GM21717 (cell line): ENCODE measurements at regions not wholly inside any gene's neighbourhood (a gene's known extent, or its start where the extent isn't known, plus 50 kb on each side); places are given as distances from the start of the nearest gene placed in this dataset.
A peak's percentile ranks its signal among the peaks of the same experiment; 100 is the strongest.

Experiments used
- ATAC-seq: cut with Tn5 transposase; IDR thresholded peaks from one replicate; pipeline ENCODE4 v1.9.1; 2021; ENCODE audit warnings: mild to moderate bottlenecking, moderate library complexity; ENCODE audit not compliant: unreplicated experiment

DNA sequence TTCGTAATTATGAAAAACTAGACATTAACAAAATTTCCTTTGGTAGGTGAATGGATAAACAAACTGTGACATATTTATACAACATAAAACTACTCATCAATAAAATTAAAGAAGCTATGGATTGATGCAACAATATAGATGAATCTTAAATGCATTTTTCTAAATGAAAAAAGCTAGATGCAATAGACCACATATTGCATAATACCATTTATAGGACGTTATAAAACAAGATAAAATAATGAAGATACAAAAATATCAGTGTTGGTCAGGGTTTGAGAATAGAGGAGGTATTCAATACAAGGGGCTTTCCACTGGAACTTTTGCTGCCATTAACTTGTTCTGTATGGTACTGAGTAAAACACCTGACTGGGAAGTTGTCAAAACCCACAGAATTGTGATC, 314.4 kb downstream of the GRB14 start:
- no peak for ATAC-seq

DNA sequence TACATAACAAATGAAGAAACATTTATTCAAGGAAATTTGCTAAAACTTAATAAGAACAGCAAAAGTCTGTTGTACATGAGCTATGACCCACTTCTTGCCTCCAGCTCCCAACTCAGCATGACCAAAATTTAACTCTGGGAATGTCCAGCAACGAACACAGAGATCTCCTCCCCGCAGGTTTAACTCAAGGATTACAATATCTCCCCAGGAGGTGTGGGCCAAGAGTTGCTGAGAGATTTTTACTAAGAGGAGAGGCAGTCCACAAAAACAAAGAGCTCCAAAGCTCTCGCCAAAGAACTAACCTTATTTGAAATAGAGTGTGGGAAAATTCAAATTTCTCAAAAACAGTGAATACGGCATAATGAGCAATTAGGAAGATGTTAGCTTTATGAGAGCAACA, 318.5 kb downstream of the GRB14 start:
- no peak for ATAC-seq

DNA sequence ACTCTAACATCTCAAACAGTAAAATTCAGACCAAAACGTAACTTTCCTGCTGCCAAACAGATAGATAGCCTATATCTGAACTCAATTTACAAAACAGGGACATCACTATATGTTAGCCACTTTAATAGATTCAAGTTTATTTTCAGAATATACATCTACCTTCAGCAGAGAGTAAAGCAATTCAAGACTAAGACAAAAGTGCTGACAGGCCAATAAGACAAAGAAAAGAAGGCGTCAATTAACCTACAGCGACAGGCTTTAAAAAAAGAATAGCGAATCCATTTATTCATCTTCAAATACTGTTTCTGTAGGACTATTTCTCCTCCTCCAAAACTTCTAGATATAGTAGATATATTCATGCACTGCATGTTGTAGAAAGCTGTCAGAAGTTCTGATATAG, 333.0 kb downstream of the GRB14 start:
- no peak for ATAC-seq

DNA sequence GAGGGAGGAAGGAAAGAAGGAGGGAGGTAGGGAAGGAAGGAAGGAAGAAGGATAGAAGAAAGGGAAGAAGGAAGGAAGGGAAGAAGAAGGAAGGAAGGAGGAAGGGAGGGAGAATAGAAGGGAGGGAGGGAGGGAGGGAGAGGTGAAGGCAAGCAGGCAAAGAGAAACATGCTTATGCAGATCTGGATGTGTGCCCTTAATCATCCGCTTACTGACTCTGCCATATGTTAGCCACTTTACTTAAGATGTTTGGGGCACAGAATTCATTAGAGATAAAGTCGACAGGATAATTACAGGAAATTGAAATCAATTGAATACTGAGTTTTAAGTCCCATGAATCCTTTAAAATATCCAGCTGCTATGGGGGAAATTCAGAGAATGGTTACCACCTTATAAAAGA, 334.2 kb downstream of the GRB14 start:
- ATAC-seq: no peak

DNA sequence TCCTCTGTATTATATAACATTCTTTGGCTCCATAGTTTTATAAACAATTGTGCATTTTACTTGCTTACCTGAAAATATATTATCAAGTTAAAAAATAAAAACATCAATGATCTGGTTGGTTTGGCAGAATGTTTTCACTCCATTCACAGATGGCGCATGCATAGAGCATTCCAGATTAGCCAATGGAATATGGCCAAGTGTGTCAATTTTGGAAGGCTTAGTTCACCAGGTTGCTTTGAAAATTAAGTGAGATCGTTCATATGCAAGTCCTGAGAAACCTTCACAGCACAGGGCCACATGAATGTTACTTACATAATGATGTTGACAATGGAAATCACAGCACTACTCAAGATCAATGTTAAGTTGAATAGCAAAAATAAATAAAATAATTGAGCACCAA, 335.7 kb downstream of the GRB14 start:
- no peak for ATAC-seq

DNA sequence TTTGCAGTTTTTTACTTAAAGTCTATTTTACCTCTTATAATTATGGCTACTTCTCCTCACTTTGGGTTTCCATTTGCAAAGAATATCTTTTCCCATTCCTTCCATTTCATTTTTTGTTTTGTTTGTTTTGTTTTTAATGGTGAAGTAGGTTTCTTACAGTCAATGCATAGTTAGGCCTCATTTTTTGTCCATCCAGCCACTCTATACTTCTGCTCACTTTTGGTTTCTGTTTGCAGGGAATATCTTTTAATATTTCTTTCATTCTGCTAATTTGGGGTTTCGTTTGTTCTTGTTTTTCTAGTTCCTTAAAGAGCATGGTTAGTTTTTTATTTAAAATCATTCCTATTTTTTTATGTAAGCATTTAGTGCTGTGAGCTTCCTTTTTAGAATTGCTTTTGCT, 339.4 kb downstream of the GRB14 start:
- ATAC-seq: no peak

DNA sequence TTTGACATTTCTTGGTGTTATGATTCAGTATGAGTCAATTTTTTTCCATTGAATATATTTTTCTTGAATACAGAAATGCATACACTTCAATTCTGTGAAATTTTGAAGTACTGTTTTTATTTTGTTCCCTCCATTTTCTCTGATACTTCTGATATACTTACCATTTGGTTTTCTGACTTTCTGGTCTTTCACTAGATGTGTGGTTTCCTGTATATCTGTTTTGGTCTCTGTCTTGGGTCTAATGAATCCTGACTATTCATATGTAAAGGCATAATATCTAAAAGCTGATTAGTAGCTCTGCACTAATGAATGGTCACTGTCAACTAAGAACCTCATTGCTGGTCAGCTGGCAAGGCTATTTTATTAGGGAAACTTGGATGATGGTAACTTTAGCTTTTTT, 345.6 kb downstream of the GRB14 start:
- ATAC-seq: no peak

DNA sequence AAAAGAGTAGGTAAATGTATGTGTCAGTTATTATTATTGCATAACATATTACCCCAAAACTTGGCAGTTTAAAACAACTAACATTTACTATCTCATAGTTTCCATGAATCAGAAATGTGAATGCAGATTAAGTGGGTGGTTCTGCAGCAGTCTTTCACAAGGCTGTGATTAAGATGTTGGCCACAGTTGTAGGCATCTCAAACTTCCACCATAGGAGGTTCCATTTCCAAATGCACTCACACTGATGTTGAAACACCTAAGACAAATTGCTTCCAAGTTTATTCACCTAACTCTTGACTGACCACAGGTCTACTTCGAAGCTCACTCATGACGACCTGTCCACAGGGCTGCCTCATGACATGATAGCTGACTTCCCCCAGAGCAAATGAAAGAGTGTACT, 360.8 kb downstream of the GRB14 start:
- ATAC-seq: no peak

DNA sequence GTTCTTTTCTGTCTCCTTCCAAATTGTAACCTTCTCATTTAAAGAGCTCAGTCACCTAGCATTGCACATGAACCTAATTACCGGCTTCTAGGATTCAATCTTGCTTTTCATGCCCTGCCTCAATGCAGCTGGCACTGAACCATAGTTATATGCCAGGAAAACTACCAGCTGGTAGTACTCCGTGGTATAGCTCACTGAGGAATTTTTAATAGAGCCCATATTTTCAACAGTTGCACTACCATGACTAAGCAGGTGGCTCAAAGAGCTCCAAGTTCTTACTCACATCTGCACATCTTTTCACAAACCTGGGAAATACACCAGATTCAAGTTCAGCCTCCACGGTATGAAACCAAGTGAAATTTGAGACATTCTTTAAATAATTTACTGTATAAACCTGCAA, 363.5 kb downstream of the GRB14 start:
- no peak for ATAC-seq

DNA sequence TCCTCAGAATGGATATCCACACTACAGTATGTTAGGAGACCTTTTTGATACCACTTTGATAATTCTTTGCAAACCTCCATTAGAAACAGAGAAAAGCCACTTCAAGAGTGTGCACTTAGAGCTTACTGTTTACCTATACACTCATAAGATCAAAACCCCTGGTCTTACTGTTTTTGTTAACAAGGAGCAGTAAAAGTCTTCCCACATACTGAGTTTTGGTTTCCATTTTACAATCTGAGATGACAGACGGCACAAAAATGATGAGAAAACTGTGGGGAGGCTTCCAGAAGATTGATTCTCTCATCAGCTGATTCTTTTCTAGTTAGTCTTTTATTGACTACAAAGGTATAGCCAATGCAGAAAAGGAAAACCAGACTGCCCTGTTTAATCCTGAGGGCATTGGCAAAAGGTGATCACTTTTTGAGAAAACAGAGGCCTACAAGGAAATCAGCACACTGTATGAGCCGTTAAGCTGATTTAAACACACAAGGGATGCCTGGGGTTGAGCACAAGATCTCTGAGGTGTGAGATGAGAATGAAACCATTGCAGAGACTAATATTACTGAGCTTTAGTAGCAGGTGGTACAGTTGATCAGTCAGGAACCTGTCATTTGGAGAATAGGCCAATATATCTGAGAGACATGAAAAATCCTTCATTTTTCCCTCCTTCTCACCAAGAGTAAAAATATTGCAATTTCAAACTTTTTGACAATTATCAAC, 368.6 kb downstream of the GRB14 start:
- ATAC-seq: peak; percentile 95

DNA sequence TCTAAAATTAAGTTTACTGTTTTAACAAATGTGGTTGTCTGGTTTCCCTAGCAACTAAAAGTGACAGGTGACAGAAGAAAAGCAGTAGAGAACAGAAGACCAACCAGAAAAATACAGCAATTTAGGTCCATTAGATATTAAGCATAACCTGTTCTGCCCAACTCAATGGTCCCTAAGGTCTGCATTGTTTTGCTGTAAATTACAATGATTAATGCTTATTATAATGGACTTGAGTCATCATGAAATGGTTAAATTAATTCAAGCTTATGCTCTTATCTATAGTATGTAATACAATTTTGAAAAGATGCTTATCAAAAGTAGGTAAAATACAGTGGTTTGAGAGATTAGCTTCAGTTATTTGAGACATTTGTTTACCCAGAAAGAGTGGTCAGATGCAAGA, 378.0 kb downstream of the GRB14 start:
- no peak for ATAC-seq

DNA sequence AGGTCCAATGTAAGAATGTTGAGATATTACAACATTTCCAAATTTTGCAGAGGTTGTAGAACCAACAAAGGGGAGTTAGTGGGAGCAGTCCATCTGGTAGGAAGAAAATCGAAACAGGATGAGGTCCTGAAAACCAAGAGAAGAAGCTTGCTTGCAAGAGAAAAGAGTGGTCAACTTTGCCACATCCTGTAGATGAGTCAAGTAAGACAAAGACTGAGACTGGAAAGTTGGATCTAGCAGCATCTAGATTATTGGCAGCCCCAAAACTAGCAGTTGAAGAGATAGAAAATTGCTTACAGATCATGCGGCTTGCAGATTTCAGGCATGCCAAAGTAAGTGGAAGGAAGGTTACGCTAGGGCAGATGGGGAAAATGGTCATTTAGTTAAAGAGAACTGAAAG, 378.9 kb downstream of the GRB14 start:
- ATAC-seq: no peak

DNA sequence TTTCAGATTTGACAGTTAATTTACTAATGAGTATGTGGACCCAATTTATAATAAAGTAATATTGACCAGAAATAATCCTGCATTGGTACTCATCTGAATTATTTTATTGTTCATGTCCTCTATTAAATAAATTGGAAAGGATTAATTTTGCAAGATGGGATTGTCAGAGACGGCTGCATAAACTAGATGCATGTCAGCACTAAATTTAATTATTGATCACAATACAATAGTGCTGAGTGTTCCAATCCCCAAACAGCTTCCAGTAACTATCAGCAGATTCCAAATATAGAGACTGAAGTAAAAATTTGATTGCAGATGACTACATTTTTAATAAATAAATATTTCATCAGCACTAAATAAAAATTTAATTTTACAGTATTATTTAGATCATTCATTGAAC, 387.2 kb downstream of the GRB14 start:
- no peak for ATAC-seq

DNA sequence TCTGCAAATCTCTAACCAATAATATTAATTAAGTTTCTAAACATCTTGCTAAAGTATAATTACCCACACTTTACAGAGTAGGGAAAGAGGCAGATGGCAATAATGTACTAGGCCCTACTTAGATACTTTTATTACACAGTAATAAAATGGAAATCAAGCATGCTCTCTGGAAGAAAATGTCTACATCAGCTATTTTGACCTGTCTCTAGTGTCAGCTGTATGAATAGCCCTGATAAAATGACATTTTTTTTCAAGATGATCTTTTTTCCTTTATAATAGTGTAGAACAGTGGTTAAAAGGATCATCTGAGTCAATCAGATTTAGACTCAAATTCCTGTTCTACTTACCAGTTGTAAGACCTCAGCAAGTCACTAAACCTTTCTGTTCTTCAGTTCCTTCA, 397.3 kb downstream of the GRB14 start:
- no peak for ATAC-seq

DNA sequence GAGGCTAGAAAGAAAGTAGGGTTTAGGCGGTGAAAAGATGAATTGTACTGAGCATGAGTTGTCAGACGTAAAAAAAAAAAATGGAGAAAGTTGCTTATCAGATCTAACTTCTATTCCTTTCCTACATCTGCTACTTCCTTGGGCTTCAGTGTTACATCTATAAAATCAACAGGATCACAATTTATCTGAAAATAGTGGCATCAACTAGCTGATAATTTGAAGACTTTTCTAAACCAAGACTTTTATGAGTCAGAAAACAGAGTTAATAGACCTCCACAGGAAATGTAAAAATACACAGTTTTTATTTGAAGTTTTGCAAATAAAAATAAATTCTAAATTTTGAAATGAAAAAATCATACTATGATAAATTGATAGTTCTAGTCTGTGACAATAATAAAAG, 399.8 kb downstream of the GRB14 start:
- ATAC-seq: no peak

DNA sequence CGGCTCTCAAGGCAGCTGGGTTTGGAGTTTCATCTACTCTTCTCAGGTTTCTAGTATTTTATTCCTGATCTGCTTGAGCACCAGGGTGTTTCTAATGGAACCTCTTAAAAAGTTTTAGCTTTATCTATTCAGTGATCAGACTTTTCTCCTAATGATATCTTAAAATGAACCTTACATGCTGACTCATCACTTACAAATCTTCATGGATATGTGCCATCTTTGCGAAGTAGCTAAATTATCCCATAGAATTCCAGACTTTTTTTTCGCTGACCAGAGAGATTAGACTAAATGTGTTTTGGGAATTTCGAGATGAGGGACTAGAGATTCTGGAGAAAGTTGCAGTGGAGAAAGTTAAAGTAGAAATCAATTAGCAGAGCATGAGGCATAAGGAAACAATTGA, 401.0 kb downstream of the GRB14 start:
- ATAC-seq: no peak

DNA sequence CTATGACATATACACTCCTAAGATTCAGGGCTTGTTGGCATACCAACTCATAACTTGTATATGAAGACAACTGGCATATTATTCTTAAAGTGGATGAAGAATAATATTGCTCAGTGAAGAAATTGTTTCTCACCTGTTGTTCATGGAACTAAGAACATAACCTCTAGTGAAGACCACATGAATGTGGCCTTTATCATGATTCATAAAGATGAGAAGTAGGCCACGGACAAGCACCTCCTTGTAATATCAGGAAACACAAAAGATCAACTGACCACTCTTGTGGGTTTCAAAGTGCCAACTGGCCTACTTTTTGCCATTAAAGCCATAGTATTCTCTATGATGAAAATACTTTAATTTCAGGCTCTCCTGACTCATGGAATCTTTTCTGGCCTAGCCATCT, 407.4 kb downstream of the GRB14 start:
- no peak for ATAC-seq

DNA sequence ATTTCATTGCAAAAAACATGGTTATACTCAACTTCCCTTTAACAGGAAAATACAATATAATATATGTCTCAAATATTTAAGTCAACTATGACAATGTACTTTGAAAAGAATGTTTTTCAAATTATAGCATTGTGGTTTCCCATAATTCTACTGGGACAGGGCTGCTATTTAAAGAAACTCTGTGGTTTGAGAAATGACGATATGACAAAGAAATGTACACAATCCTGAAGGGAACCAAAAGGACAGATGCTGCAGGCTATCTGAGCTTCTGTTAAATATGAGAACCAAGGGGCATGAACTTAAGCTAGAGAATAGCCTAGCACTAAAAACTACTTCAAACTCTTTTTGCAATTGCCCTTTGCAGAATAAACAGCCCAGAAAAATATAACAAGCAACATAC, 415.9 kb downstream of the GRB14 start:
- ATAC-seq: no peak

DNA sequence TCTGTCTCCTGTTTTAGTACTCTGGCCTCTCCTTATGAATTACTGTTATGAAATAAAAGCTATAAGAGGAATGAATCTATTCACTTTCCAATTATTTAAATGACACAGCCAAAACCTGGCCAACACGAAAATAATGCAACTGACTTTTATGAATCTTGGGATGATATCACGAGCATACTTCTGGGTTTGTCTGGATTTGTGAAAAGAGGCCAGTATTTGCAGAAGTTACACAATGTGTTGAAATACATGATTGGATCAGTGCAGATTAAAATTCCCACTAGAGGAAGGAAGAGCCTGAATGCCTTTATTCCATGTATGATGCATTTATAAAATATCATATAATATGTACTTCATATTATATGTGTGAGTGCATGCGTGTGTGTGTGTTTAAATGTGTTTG, 418.2 kb downstream of the GRB14 start:
- no peak for ATAC-seq

DNA sequence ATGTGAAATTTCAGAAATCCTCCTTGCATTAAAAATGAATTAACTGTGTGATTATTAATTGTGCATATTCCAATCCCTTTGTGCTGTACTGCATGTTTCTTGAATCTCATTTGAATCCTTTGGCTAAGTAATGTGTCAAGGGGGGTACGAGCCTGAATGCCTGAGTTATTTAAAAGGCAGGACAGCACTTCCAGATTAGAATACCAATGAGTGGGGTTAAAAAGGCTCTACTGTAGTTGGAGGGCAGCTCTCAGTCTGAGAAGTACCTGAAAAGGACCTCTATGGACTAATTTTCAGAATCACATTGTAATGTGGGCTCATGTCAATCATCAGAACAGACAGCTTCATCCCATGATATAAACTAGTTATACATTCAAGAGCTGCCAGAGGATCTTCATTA, 423.0 kb downstream of the GRB14 start:
- ATAC-seq: no peak

DNA sequence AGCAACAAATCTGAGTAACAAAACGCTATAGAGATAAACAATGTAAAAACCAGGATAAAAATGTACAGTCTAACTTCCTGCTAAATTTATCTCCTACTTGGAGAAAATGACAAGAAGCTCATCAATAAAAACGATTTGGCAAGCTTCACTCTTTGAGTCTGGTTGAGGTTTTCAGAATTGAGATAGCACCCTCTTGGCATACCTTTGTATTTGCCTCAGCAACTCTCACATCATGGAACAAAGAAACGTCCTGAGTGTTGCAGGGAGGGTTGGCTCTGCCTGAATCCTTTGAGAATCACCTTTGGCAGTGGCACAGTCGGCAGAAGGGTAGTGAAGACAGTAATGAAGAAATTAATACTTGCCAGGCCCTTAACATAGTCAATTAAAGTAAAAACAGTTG, 430.6 kb downstream of the GRB14 start:
- no peak for ATAC-seq

DNA sequence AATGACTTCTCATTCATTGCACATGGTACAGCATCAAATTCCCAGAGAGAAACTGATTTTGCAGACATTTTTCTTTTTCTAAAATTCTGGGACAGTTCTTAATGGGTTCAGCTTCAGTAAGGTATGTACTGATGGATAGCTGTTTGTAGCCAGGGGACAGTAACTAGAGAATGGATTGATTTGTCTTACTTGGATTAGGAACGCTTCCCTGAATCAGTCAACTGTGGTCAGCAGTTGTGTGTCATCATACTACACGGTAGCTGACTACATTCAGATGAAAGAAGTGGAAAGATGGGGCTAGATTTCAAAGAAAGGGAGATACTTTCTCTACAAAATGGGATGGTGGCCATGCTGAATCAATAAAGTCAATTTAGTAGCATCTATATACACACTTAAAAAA, 431.4 kb downstream of the GRB14 start:
- ATAC-seq: no peak

DNA sequence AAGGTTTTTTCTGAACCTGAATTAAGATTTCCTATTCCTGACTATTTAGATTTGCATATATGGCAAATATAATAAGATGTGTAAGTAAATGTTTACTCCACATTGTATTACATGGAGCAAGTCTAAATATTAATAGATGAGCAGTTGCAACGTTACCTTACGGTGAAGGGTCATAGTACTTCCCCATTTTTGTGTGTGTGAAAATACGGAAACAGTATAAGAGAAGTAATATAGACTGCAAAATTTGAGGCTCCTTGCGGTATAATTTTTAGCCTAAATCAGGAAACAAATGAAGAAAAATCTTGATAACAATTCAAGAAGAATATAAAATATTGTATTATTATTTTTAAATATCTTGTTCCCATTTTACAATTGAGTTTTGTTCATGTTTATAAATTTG, 434.2 kb downstream of the GRB14 start:
- ATAC-seq: no peak

DNA sequence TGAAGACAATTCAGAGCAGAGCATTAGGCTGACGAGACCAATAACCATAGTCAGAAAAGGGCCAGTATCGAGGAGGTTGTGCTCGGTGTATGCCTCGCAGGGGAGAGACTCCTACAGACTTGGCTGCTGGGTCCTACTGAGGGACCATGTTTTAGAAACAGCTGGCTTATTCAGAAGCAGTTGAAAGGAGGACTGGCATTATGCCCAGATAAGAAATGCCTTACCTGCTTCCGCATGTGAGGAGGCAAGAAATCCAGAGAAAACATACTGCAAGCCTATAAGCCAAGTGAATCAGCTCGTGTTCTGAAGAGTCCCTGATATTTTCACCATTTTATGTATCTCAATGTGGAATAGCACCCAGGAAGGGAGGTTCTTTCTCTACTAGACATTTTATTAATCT, 434.7 kb downstream of the GRB14 start:
- no peak for ATAC-seq
